Keratinocyte (primary cell): ENCODE measurements at regions not wholly inside any gene's neighbourhood (a gene's known extent, or its start where the extent isn't known, plus 50 kb on each side); places are given as distances from the start of the nearest gene placed in this dataset.

Source experiments
- DNase-seq: peaks from one replicate; pipeline ENCODE4 v3.0.0-alpha.2; 2011; ENCODE audit warnings: low read depth, missing footprints, low spot score
- FAIRE-seq: peaks from 2 replicates; lab custom pipeline; 2011; peaks lifted over from hg19 to GRCh38; lab: Jason Lieb, UNC
- H2AFZ ChIP-seq: 2 replicates; pipeline ENCODE4 v1.6.0; 2012; ENCODE audit warnings: low read length, control low read depth, inconsistent platforms; ENCODE audit not compliant: control insufficient read depth
- H3K27ac ChIP-seq: 2 replicates; pipeline ENCODE4 v1.5.1; 2011; ENCODE audit warnings: low read length; ENCODE audit not compliant: control insufficient read depth, insufficient read depth
- H3K27me3 ChIP-seq: 3 replicates; pipeline ENCODE4 v1.6.0; 2011; ENCODE audit warnings: low read length; ENCODE audit not compliant: control insufficient read depth, insufficient read depth; ENCODE audit errors: extremely low read depth
- H3K36me3 ChIP-seq, 2 experiments: 2 replicates in 1 of 2; 3 replicates in 1 of 2; pipeline ENCODE4 v1.5.1; 2011; ENCODE audit warnings: low read length in 2 of 2, mild to moderate bottlenecking in 1 of 2; ENCODE audit not compliant: control insufficient read depth in 2 of 2, insufficient read depth in 2 of 2; ENCODE audit errors: extremely low read depth in 1 of 2
- H3K4me1 ChIP-seq: 3 replicates; pipeline ENCODE4 v1.5.1; 2011; ENCODE audit warnings: low read length; ENCODE audit not compliant: control insufficient read depth, insufficient read depth; ENCODE audit errors: extremely low read depth
- H3K4me2 ChIP-seq: 3 replicates; pipeline ENCODE4 v1.6.0; 2011; ENCODE audit warnings: low read depth, low read length; ENCODE audit not compliant: control insufficient read depth, insufficient read depth; ENCODE audit errors: extremely low read depth
- H3K4me3 ChIP-seq, 3 experiments: fragments of 200-600 bp in 1 of 3; sonication (generic) in 1 of 3; 2 replicates in 2 of 3; 3 replicates in 1 of 3; pipeline ENCODE4 v1.5.1; 2011 to 2016; ENCODE audit warnings: low read length in 3 of 3, mild to moderate bottlenecking in 3 of 3, control low read depth in 2 of 3, inconsistent platforms in 1 of 3, low read depth in 1 of 3, mixed read lengths in 1 of 3, mixed run types in 1 of 3, moderate library complexity in 1 of 3; ENCODE audit not compliant: control insufficient read depth in 2 of 3, insufficient read depth in 2 of 3; ENCODE audit errors: extremely low read depth in 1 of 3
- H3K79me2 ChIP-seq: 2 replicates; pipeline ENCODE4 v1.6.0; 2012; ENCODE audit warnings: low read length; ENCODE audit not compliant: control insufficient read depth, insufficient read depth
- H3K9ac ChIP-seq: 3 replicates; pipeline ENCODE4 v1.6.0; 2011; ENCODE audit warnings: low read length; ENCODE audit not compliant: control insufficient read depth, insufficient read depth; ENCODE audit errors: extremely low read depth
- H3K9me1 ChIP-seq: 3 replicates; pipeline ENCODE4 v1.6.0; 2011; ENCODE audit warnings: low read length; ENCODE audit not compliant: control insufficient read depth, insufficient read depth; ENCODE audit errors: extremely low read depth
- H3K9me3 ChIP-seq: 2 replicates; pipeline ENCODE4 v1.5.1; 2012; ENCODE audit warnings: low read depth, low read length; ENCODE audit not compliant: control insufficient read depth
- H4K20me1 ChIP-seq: 3 replicates; pipeline ENCODE4 v1.6.0; 2011; ENCODE audit warnings: low read length; ENCODE audit not compliant: control insufficient read depth, insufficient read depth; ENCODE audit errors: extremely low read depth
- EZH2 ChIP-seq: IDR thresholded peaks from one replicate; pipeline ENCODE4 v1.6.1; 2012; ENCODE audit warnings: inconsistent platforms, mild to moderate bottlenecking, low read length, moderate library complexity
- dilution Hi-C: fragments of 300-500 bp; cut with MboI; formaldehyde crosslinking; loops from one replicate; pipeline ENCODE4 v1.7.0; 2020; ENCODE audit warnings: low sequenced_read_pairs; ENCODE audit not compliant: extremely low pct_ligation_motif_present
- TF ChIP-seq, protein P1 (sequence below), 3 experiments: IDR thresholded peaks in 1 of 3; conservative IDR thresholded peaks in 1 of 3; optimal IDR thresholded peaks in 1 of 3; 2 replicates in 2 of 3; 3 replicates in 1 of 3; pipeline versions ENCODE3 to v1.5.1; 2011; ENCODE audit warnings: low read length in 3 of 3, mild to moderate bottlenecking in 3 of 3, moderate library complexity in 2 of 3, control low read depth in 1 of 3, inconsistent platforms in 1 of 3; ENCODE audit not compliant: insufficient read depth in 2 of 3; ENCODE audit errors: extremely low read depth in 1 of 3

DNA sequence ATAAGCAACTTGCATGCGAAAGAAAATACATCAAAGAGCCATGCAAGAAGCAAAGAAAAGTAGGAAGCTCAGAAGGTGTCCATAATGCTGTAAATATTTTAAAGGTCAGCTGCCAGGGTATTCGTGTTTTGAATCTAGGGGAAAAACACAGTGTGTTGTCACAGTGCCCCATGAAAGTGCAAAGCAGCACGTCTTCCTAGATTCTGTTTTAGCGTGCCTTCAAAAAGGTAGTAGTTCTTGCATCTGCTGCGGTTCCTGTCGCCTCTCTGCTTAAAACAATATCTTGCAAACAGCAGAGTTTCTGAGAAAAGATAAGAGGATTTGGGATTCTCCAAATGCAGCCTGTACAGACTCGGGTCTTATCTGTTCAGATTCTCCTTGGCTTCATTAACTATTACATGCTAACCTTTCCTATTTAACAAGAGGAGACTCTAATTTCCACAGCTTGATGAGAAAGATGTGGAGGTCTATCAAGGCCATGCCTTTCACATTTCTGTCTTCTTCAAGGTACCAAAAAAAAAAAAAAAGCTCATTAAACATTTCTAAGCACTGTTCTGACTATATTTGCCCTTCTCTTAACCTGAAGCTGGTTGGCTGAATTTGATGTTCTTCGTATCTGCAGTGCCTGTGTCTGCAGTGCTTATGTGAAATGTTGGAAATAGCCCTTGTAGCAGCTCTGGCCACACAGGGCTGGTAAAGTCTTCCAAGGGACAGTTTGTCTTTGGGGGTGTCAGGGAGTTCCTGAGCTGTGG is 297.5 kb downstream of the ADGB start:
- Histone ChIP-seq H2AFZ (no peak overlapping the region), H3K9me3 (no peaks in the 10 kb centered on the region), H3K9me1 (no peaks in the 10 kb centered on the region), H4K20me1 (no peaks in the 10 kb centered on the region), H3K79me2 (no peaks in the 10 kb centered on the region), H3K36me3 (no peaks in the 10 kb centered on the region), H3K9ac (no peak overlapping the region), H3K4me1 (no peaks in the 10 kb centered on the region), H3K27ac (no peak overlapping the region), H3K27me3 (no peaks in the 10 kb centered on the region), H3K4me2 (no peak overlapping the region), H3K4me3 (no peak overlapping the region)
- no peak for TF ChIP-seq EZH2
- TF ChIP-seq, protein P1, sequence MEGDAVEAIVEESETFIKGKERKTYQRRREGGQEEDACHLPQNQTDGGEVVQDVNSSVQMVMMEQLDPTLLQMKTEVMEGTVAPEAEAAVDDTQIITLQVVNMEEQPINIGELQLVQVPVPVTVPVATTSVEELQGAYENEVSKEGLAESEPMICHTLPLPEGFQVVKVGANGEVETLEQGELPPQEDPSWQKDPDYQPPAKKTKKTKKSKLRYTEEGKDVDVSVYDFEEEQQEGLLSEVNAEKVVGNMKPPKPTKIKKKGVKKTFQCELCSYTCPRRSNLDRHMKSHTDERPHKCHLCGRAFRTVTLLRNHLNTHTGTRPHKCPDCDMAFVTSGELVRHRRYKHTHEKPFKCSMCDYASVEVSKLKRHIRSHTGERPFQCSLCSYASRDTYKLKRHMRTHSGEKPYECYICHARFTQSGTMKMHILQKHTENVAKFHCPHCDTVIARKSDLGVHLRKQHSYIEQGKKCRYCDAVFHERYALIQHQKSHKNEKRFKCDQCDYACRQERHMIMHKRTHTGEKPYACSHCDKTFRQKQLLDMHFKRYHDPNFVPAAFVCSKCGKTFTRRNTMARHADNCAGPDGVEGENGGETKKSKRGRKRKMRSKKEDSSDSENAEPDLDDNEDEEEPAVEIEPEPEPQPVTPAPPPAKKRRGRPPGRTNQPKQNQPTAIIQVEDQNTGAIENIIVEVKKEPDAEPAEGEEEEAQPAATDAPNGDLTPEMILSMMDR (optimal IDR thresholded peaks at IDR 0.05 in 1 of 3, IDR thresholded peaks at IDR 0.05 in 1 of 3, conservative IDR thresholded peaks at IDR 0.05 in 1 of 3; ENCODE audit: extremely low read depth in 1 of 3, insufficient read depth in 2 of 3, low read length in 3 of 3), result no peak
- DNase-seq (no peak), FAIRE-seq (no peak)
- dilution Hi-C loops, result no loop called here

DNA sequence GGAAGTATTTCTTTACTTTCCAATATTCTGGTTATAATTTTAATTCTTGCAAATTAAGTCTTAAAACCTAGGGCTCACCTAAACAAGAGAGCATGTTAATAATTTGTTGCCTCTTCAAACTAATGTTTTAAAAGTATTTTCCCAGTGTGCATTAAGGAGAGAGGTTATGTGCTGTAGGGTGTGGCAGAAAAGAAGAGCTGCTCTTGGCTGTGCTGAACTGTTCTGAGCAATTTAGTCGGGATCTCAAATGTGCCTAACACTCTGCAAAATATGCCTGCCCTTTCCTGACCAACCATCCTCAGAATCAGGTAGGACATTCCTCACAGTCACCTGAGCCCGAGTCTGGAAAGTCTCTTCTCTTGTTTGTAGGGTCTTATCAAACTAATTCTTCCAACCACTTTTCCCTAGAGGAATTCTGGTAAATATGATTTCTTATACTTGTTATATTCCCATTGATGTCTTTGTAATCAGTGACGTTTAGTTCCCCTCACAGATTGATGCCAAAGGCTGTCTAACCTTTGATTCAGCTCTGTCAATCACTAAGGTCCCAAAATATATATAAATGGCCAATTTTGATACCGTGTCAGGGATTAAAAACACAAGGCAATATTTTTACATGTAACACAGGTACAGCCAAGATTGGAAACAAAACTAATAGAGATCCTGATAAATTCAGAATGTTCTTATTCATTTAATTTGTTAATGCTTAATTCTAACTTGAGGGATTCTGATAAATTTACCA is 298.4 kb downstream of the ADGB start:
- Histone ChIP-seq H3K9me1 (no peaks in the 10 kb centered on the region), H3K4me2 (no peak overlapping the region), H3K9me3 (no peaks in the 10 kb centered on the region), H3K4me1 (no peaks in the 10 kb centered on the region), H4K20me1 (no peaks in the 10 kb centered on the region), H3K79me2 (no peaks in the 10 kb centered on the region), H3K36me3 (no peaks in the 10 kb centered on the region), H3K27ac (no peak overlapping the region), H2AFZ (no peak overlapping the region), H3K27me3 (no peaks in the 10 kb centered on the region), H3K9ac (no peak overlapping the region), H3K4me3 (no peak overlapping the region)
- dilution Hi-C loops, result no loop called here
- TF ChIP-seq, protein P1 (optimal IDR thresholded peaks at IDR 0.05 in 1 of 3, IDR thresholded peaks at IDR 0.05 in 1 of 3, conservative IDR thresholded peaks at IDR 0.05 in 1 of 3; ENCODE audit: extremely low read depth in 1 of 3, insufficient read depth in 2 of 3, low read length in 3 of 3), result no peak
- no peak for TF ChIP-seq EZH2
- DNase-seq, result no peak
- no peak for FAIRE-seq
